Stimulated activated CD8-positive, alpha-beta memory T cell treated with anti-CD3 and anti-CD28 coated beads, Interleukin-4, amount 100 ng/mL, for 48 hours (primary cell): ENCODE measurements at regions not wholly inside any gene's neighbourhood (a gene's known extent, or its start where the extent isn't known, plus 50 kb on each side); places are given as distances from the start of the nearest gene placed in this dataset.

Source experiments
- DNase-seq: peaks from one replicate; pipeline ENCODE4 v3.0.0-alpha.2; 2020

DNA sequence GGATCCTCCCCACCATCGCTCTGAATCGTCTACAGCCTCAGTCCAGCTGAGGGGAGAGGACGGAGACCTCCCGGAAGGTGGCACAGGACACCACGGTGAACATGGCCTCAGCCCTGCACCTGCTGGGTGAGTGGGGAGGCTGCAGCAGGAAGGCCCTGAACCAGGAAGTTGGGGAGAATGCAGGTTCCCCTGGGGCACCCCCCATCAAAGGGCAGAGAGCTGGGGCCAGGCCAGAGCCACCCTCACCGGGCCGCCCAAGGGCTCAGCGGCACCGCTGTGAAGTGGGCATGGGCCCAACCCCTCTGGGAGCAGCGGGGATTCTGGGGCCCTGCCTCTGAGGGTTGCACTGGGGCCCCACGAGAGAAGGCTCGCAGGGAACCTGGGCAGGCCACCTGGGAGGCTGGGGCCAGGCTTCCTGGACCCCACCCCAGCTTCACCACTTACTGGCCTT lies 98.7 kb downstream of the MICALL2 start:
- no peak for DNase-seq

DNA sequence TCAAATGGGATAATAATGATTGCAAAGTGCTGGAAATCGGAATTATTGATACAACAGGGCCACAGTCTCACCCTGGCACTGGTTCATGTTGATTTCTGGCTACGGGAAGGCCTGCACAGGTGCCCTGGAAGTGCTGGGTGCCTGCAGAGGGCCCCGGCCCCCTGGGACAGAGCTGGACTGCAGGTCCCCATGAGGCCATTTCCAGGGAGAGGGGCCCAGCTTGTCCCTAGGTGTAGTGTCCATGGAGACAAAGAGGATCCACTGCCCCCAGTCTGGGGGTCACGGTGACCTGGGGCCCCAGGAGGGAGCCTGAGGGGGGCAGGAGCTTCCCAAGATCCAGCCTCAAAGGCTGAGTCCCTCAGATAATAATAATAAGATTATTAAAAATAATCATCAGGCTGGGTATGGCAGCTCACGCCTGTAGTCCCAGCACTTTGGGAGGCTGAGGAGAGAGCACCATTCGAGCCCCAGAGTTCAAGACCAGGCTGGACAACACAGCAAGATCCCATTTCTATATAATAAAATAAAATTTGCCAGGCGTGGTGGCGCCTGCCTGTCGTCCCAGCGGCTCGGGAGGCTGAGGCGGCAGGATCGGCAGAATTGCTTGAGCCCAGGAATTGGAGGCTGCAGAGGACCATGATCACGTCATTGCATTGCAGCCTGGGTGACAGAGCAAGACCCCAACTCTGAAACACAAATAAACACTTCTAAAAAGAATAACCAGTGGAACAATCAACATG lies 98.1 kb downstream of the MICALL2 start:
- DNase-seq: no peak

- no peak for DNase-seq
These were observed 97.5 kb downstream of the MICALL2 start for GRCh38 chr7:1361756-1362125.

- DNase-seq: no peak
These were observed 97.0 kb downstream of the MICALL2 start for GRCh38 chr7:1362301-1362700.

DNA sequence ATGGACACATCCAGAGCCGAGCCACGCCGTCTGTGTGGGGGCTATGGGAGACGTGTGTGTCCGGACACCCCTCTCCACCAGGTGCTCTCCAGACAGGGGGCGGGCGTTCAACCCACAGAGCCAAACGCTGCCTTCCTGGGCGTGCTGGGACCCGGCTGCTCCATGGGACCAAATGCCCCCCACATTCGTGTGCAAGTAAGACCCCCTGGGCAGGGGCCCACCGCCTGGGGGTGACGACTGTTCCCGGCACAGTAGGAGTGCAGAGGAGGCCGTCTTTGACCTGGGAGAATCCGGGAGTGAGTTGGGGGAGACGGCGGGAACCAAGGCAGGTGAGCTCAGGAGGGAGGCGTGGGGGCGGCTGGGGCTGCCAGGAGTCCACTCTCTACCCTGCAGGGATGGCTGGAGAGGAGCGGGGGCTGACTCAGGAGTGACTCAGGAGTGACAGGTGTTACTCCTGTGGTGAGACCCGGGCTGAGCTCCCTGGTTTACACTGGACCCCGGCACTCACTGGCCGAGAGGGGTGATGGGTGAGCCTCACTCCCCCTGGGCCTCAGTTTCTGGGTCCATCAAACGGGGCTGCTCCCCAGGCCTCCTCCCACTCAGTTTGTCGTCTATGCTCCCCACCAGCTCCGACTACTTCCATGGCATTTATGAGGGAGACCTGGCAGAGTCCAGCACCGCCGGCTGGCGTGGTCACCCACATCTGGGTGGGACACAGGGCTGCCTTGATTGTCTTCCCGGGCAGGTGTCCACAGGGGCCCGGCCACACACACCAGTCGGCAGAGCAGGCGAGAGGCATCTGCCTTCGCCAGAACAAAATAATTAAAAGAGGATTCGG lies 95.0 kb downstream of the MICALL2 start:
- DNase-seq: no peak

GRCh38 chr7:1364906-1365570 lies 94.2 kb downstream of the MICALL2 start:
- no peak for DNase-seq

- DNase-seq: no peak
These were observed 93.4 kb downstream of the MICALL2 start for GRCh38 chr7:1365846-1366245.

GRCh38 chr7:1366801-1367405 lies 92.4 kb downstream of the MICALL2 start:
- DNase-seq: no peak

DNA sequence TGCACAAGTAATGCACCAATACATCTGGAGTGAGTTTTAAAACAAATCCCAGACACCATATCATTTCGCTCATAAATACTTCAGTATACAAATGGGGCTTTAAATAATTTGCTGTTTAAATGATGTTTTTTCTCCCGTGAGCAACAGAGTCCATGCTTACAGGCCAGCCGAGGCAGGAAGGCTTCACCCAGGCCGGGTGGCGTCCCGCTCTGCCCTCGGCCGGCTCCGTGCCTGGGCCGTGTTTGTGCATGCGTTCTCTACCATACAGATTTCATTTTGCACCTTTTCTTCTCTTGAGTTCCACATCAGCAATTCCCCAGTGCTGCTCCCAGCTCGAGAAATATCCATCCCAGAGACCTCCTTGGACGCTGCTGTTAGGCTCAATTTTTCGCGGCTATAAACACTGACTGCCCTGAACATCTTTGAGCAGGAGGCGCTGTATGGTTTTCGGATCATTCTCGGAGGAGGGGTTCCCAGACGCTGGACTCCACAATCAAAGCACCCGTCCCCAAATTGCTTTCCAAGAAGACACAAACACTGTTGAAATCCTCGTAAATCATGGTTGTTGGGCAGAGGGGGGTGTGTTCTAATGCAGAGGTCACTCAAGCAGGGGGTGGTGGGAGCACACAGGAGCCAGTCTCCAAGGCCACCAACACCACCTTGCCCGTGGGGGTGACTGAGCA lies 91.6 kb downstream of the MICALL2 start:
- no peak for DNase-seq

- DNase-seq: no peak
These were observed 91.0 kb downstream of the MICALL2 start for GRCh38 chr7:1368184-1368681.

- peak; percentile 68 for DNase-seq
These were observed 90.3 kb downstream of the MICALL2 start for GRCh38 chr7:1368682-1369571.

- no peak for DNase-seq
These were observed 89.2 kb downstream of the MICALL2 start for GRCh38 chr7:1369916-1370657.

DNA sequence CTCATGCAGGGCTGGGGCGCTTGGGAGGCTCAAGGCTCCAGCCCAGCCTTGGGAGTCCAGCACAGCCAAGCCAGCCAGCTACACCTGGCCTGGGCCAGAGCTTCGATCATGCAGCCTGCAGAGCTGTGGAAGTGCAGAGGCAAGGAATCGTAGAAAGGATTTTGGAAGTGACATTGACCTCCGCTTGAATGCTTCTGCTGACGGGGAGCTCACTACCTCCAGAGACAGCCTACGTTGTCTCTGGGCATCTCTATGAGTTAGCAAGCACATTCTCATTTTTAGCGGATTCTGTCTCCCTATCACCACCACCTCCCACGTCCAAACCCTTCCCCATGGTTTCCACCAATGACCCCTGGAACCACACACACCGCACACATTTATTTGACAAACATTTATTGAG lies 88.5 kb downstream of the MICALL2 start:
- no peak for DNase-seq

- no peak for DNase-seq
These were observed 87.2 kb downstream of the MICALL2 start for GRCh38 chr7:1372063-1372462.

GRCh38 chr7:1372671-1373379 lies 86.4 kb downstream of the MICALL2 start:
- DNase-seq: no peak

DNA sequence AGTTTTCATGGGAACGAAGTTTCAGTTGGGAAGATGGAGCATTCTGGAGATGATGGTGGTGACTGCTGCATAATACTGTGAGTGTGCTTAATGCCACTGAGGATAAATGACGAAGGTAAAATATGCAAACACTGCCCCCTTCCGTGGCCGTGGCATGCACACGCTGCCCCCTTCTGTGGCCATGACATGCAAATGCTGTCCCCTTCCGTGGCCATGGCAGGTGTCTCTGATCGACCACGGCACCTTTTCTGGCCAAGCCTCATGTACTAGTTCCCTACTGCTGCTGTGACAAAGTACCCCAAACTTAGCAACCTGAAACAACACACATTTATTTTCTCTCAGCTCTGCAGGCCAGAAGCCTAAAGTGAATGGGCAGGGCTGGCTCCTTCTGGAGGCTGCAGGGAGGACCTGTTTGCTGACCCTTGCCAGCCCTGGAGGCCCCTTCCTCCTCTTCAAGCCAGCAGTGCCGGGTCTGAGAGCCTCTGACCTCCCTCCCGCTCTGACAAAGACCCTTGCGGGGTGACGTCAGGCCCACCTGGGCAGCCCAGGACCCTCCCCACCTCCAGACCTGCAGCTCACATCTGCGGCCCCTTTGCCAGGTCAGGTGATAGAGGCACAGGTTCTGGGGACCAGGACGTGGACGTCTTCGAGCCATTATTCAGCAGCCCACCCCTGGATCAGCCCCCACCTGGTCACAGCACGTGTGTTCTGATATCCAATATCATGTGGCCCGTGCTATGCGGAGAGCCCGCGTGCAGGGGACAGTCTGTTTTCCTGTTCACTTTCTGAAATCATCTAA lies 82.0 kb downstream of the MICALL2 start:
- no peak for DNase-seq

DNA sequence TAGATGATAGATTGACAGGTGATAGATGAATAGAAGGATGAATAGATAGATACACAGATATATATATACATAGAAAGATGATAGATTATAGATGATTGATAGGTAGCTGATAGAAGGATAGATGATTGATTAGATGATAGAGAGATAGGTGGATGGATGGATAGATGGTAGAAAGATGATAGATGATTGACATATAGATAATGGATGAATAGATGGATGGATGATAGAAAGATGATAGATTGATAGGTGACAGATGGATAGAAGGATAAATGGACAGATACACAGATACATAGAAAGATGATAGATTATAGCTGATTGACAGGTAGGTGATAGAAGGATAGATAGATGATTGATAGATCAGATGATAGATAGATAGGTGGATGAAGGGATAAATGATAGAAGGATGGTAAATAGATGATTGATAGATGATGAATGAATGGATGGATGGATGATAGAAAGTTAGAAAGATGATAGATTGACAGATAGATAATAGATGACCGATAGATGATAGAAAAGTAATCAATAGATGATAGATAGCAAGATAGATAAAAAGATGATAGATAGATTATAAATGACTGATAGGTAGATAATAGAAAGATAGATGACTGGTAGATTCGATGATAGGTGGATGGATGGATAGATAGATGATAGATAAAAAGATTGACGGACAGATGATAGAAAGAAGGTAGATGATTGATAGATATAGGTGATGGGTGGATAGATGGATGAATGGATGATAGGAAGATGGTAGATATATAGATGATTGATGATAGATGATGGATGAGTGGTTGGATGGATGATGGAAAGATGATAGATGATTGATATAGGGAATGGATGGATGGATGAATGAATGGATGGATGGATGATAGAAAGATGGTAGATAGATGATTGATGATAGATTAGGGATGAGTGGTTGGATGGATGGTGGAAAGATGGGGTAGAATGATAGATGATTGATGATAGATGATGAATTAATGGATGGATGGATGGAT lies 80.4 kb downstream of the MICALL2 start:
- no peak for DNase-seq
